GM23338 (cell line): ENCODE measurements at regions not wholly inside any gene's neighbourhood (a gene's known extent, or its start where the extent isn't known, plus 50 kb on each side); places are given as distances from the start of the nearest gene placed in this dataset.

Experiments used
- ATAC-seq: fragments of 200-7000 bp; cut with Tn5 transposase; 3 replicates; pipeline ENCODE4 v1.9.1; 2020
- DNase-seq: peaks from one replicate; pipeline ENCODE4 v3.0.0-alpha.2; 2015; ENCODE audit warnings: low spot score
- H2AFZ ChIP-seq: fragments of 200-600 bp; sonication (generic); 2 replicates; pipeline ENCODE4 v1.8.0; 2016; ENCODE audit warnings: antibody characterized with exemption, mild to moderate bottlenecking, moderate library complexity
- H3F3A ChIP-seq: fragments of 200-600 bp; sonication (generic); replicated peaks from 2 replicates; pipeline ENCODE4 v1.8.0; 2017; ENCODE audit warnings: antibody characterized with exemption, mixed run types, low read depth
- H3K27ac ChIP-seq: fragments of 200-600 bp; sonication (generic); 2 replicates; pipeline ENCODE4 v1.6.1; 2016; ENCODE audit warnings: low read depth
- H3K27me3 ChIP-seq: fragments of 200-600 bp; sonication (generic); 2 replicates; pipeline ENCODE4 v1.8.0; 2016; ENCODE audit warnings: mild to moderate bottlenecking, mixed run types, moderate library complexity; ENCODE audit not compliant: insufficient read depth
- H3K36me3 ChIP-seq: fragments of 200-600 bp; sonication (generic); 2 replicates; pipeline ENCODE4 v1.8.0; 2016; ENCODE audit warnings: mild to moderate bottlenecking; ENCODE audit not compliant: insufficient read depth
- H3K4me1 ChIP-seq: fragments of 200-600 bp; sonication (generic); 2 replicates; pipeline ENCODE4 v1.8.0; 2016; ENCODE audit warnings: mild to moderate bottlenecking, moderate library complexity; ENCODE audit not compliant: insufficient read depth
- H3K4me2 ChIP-seq: fragments of 200-600 bp; sonication (generic); 2 replicates; pipeline ENCODE4 v1.7.1; 2017; ENCODE audit warnings: mixed run types
- H3K4me3 ChIP-seq: fragments of 200-600 bp; sonication (generic); 2 replicates; pipeline ENCODE4 v1.6.1; 2016; ENCODE audit warnings: mixed run types
- H3K79me2 ChIP-seq: fragments of 200-600 bp; sonication (generic); replicated peaks from 2 replicates; pipeline ENCODE4 v1.8.0; 2017; ENCODE audit warnings: mild to moderate bottlenecking; ENCODE audit not compliant: insufficient read depth
- H3K9me2 ChIP-seq: fragments of 200-600 bp; sonication (generic); 2 replicates; pipeline ENCODE4 v1.8.0; 2017; ENCODE audit not compliant: insufficient read depth
- H4K20me1 ChIP-seq: fragments of 200-600 bp; sonication (generic); replicated peaks from 2 replicates; pipeline ENCODE4 v1.8.0; 2017; ENCODE audit warnings: mild to moderate bottlenecking; ENCODE audit not compliant: insufficient read depth
- H3K27ac Mint-ChIP-seq: 2 replicates; pipeline ENCODE4 v1.8.0; 2020; ENCODE audit warnings: inconsistent platforms, mild to moderate bottlenecking, moderate library complexity, mixed read lengths
- H3K27me3 Mint-ChIP-seq: 3 replicates; pipeline ENCODE4 v1.8.0; 2022; ENCODE audit warnings: low read depth, mild to moderate bottlenecking, moderate library complexity, mixed read lengths, inconsistent platforms; ENCODE audit not compliant: insufficient read depth, poor library complexity
- H3K36me3 Mint-ChIP-seq: 3 replicates; pipeline ENCODE4 v1.8.0; 2021; ENCODE audit warnings: low read depth, mild to moderate bottlenecking, inconsistent platforms, moderate library complexity, mixed read lengths
- H3K4me1 Mint-ChIP-seq: 3 replicates; pipeline ENCODE4 v1.8.0; 2020; ENCODE audit warnings: mild to moderate bottlenecking, inconsistent platforms, mixed read lengths
- H3K4me3 Mint-ChIP-seq: 3 replicates; pipeline ENCODE4 v1.8.0; 2021; ENCODE audit warnings: moderate library complexity, mild to moderate bottlenecking, inconsistent platforms, mixed read lengths
- H3K9me3 Mint-ChIP-seq: 3 replicates; pipeline ENCODE4 v1.8.0; 2020; ENCODE audit warnings: moderate library complexity, mild to moderate bottlenecking, inconsistent platforms, mixed read lengths
- CREB1 ChIP-seq: fragments of 250-450 bp; sonication (Bioruptor Pico); IDR thresholded peaks from 2 replicates; pipeline ENCODE4 v1.5.0; 2020; ENCODE audit warnings: low read depth, mild to moderate bottlenecking, moderate library complexity
- CTCF ChIP-seq, 2 experiments: fragments of 200-600 bp in 1 of 2; sonication (generic) in 1 of 2; conservative IDR thresholded peaks; 2 replicates each; pipeline versions ENCODE4 v1.5.1 to v1.6.1; 2016 to 2017; ENCODE audit warnings: antibody characterized with exemption in 2 of 2, low read depth in 2 of 2, mild to moderate bottlenecking in 2 of 2, moderate library complexity in 1 of 2
- ETS1 ChIP-seq: IDR thresholded peaks from 2 replicates; pipeline ENCODE4 v1.6.1; 2016; ENCODE audit warnings: antibody characterized with exemption
- EZH2 ChIP-seq: fragments of 200-600 bp; sonication (generic); IDR thresholded peaks from one replicate; pipeline ENCODE4 v1.8.0; 2017; ENCODE audit warnings: antibody characterized with exemption, mild to moderate bottlenecking, low read depth; ENCODE audit not compliant: unreplicated experiment
- EZH2phosphoT487 ChIP-seq: fragments of 200-600 bp; sonication (generic); IDR thresholded peaks from one replicate; pipeline ENCODE4 v1.8.1; 2018; ENCODE audit warnings: antibody characterized with exemption; ENCODE audit not compliant: unreplicated experiment
- JUNB ChIP-seq: IDR thresholded peaks from one replicate; pipeline ENCODE4 v1.6.1; 2016; ENCODE audit warnings: antibody characterized with exemption; ENCODE audit not compliant: unreplicated experiment
- NANOG ChIP-seq: IDR thresholded peaks from 2 replicates; pipeline ENCODE4 v1.6.1; 2016; ENCODE audit warnings: antibody characterized with exemption, borderline replicate concordance
- STAT1 ChIP-seq: IDR thresholded peaks from one replicate; pipeline ENCODE4 v1.6.1; 2016; ENCODE audit warnings: antibody characterized with exemption; ENCODE audit not compliant: unreplicated experiment
- ZNF114 ChIP-seq: fragments of 250-450 bp; sonication (Bioruptor Pico); IDR thresholded peaks from 2 replicates; pipeline ENCODE4 v1.5.0; 2020; ENCODE audit warnings: mild to moderate bottlenecking, moderate library complexity
- ZNF331 ChIP-seq: fragments of 250-450 bp; sonication (Bioruptor Pico); IDR thresholded peaks from 2 replicates; pipeline ENCODE4 v1.5.0; 2020; ENCODE audit warnings: low read depth, mild to moderate bottlenecking, moderate library complexity
- ZNF462 ChIP-seq: fragments of 250-450 bp; sonication (Bioruptor Pico); IDR thresholded peaks from 2 replicates; pipeline ENCODE4 v1.5.0; 2020; ENCODE audit warnings: mild to moderate bottlenecking, moderate library complexity

- H4K20me1 ChIP-seq = no peaks in the 10 kb centered on the region
- no peaks in the 10 kb centered on the region for H3K27me3 Mint-ChIP-seq
- no peak overlapping the region for H3K27ac ChIP-seq
- no peaks in the 10 kb centered on the region for H3K79me2 ChIP-seq
- no peaks in the 10 kb centered on the region for H3K36me3 ChIP-seq
- H3K27me3 ChIP-seq = no peaks in the 10 kb centered on the region
- no peak overlapping the region for H3K4me3 Mint-ChIP-seq
- ATAC-seq (no peak), DNase-seq (no peak)
- H3K9me2 ChIP-seq = peaks cover 5% of the 10 kb centered on the region; the same call in 1 of the 2 replicates
- H3K9me3 Mint-ChIP-seq = peaks cover 9% of the 10 kb centered on the region
- H3K36me3 Mint-ChIP-seq = peaks cover 2% of the 10 kb centered on the region; the same call in 2 of the 3 replicates
- H3F3A ChIP-seq = no peaks in the 10 kb centered on the region
- H3K4me3 ChIP-seq = no peak overlapping the region
- H3K4me2 ChIP-seq = no peak overlapping the region
- no peaks in the 10 kb centered on the region for H3K4me1 ChIP-seq
- H3K4me1 Mint-ChIP-seq = no peaks in the 10 kb centered on the region
- no peak overlapping the region for H3K27ac Mint-ChIP-seq
- H2AFZ ChIP-seq = no peak overlapping the region
- no peak for TF ChIP-seq STAT1
- no peak for TF ChIP-seq EZH2
- no peak for TF ChIP-seq ETS1
- no peak for TF ChIP-seq NANOG
- TF ChIP-seq CREB1 (CRISPR knock-in tag) = no peak
- TF ChIP-seq JUNB = no peak
- no peak for TF ChIP-seq ZNF114 (CRISPR knock-in tag)
- TF ChIP-seq EZH2phosphoT487 = no peak
Measured at GRCh38 chr6:140546640-140547039, 1172.2 kb upstream of the CITED2 start.

GRCh38 chr6:140544431-140544830 is 1170.0 kb upstream of the CITED2 start:
- H3K4me1 Mint-ChIP-seq = no peaks in the 10 kb centered on the region
- H3K27me3 ChIP-seq = no peaks in the 10 kb centered on the region
- H3K4me2 ChIP-seq = no peak overlapping the region
- no peaks in the 10 kb centered on the region for H3K79me2 ChIP-seq
- no peaks in the 10 kb centered on the region for H3K36me3 Mint-ChIP-seq
- no peak for DNase-seq
- H3K9me3 Mint-ChIP-seq = peaks cover 5% of the 10 kb centered on the region; the same call in 2 of the 3 replicates
- no peak overlapping the region for H3K27ac Mint-ChIP-seq
- no peaks in the 10 kb centered on the region; the same call in 1 of the 2 replicates for H3K9me2 ChIP-seq
- H3K27ac ChIP-seq = no peak overlapping the region
- no peak overlapping the region for H3K4me3 Mint-ChIP-seq
- no peaks in the 10 kb centered on the region for H3F3A ChIP-seq
- no peaks in the 10 kb centered on the region for H3K27me3 Mint-ChIP-seq
- no peaks in the 10 kb centered on the region for H3K4me1 ChIP-seq
- no peaks in the 10 kb centered on the region for H3K36me3 ChIP-seq
- no peak for ATAC-seq
- H4K20me1 ChIP-seq = no peaks in the 10 kb centered on the region
- H3K4me3 ChIP-seq = no peak overlapping the region
- H2AFZ ChIP-seq = no peak overlapping the region
- TF ChIP-seq EZH2 (no peak), ETS1 (no peak), JUNB (no peak), STAT1 (no peak), NANOG (no peak), CTCF (conservative IDR thresholded peaks at IDR 0.05; ENCODE audit: low read depth in 2 of 2) (no peak), ZNF462 (CRISPR knock-in tag) (no peak), ZNF114 (CRISPR knock-in tag) (no peak), CREB1 (CRISPR knock-in tag) (no peak), ZNF331 (CRISPR knock-in tag) (no peak), EZH2phosphoT487 (no peak)
